HG02610 (cell line): ENCODE measurements at regions not wholly inside any gene's neighbourhood (a gene's known extent, or its start where the extent isn't known, plus 50 kb on each side); places are given as distances from the start of the nearest gene placed in this dataset.
"Not testable (repeated sequence)": the region's sequence is repeated elsewhere in the genome, so short reads cannot be mapped to it uniquely, and the experiment has no call there.

ENCODE experiments used
- ATAC-seq: cut with Tn5 transposase; IDR thresholded peaks from one replicate; pipeline ENCODE4 v1.9.1; 2021; ENCODE audit warnings: mild to moderate bottlenecking, moderate library complexity; ENCODE audit not compliant: unreplicated experiment

DNA sequence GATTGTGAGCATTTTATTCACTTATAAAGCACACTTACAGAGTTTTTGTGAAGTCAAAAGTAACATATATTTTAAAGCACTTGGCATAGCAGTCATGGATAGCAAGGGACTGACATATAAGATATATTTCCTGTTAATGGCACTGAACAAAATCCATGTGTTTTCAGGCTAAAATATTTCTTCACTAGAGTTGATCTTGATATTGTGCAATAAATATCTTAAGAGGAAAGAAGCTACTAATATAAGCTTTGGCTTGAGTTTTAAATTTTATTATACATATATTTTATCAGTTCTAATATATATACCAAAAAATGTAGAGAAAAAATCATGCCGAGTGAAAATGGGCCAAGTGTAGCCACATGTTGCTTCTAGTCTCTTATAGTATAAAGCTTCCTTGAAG lies 189.7 kb upstream of the DPP10 start:
- no peak for ATAC-seq

DNA sequence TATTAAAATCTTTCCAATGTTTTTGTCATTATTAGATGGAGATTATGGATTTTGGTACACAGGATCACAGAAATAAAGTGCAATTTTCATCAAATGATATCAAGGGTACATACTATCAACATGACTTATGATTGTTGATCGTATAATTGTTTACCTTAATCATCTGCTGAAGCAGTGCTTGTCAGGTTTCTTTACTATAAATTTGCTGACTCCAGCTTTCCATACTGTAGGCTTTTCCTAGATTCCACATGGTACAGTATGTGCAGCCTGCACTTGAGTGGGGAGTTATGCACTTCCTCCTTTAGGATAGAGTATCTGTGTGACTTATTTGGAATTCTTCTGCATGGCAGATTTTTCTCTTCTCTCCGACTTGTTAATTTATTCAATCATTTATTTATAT lies 187.6 kb upstream of the DPP10 start:
- no peak for ATAC-seq

GRCh38 chr2:114259389-114259788 lies 183.1 kb upstream of the DPP10 start:
- no peak for ATAC-seq

- no peak for ATAC-seq
These were observed 181.1 kb upstream of the DPP10 start for GRCh38 chr2:114261366-114261765.

DNA sequence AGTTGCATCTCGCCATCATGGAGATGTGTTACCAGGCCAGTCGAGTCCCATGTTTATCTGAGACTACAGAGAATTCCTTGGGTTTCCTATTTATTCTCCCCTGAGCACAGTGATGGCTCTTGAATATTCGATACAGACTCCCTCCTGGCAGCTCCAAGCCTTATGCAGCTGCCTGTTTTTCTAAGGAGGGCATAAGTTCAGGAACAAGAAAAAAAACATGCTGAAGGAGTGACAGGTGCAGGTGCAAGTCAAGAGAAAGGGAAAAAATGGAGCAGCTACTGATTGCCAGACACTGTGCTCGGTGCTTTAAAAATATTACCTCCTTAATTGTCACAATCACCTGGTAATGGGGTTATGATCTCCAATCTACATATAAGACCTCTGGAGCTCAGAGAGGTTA lies 177.2 kb upstream of the DPP10 start:
- ATAC-seq, result no peak

DNA sequence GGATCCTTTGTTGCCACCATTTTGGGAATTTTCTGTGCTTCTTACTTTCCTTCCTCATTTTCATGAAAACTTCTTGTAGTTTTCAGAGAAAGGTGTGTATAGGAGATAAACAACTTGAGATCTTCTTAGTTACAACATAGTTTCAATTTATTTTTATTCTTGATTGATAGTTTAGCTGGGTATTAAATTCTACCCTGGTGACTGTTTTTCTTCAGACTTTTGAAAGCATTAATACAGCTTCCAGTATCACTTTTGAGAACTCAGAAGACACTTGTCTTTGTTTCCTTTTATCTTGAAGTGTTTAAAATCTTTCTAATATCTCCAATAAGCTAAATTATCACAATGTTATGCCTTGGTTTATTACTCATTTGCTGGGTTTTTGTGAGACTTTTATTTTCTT lies 167.5 kb upstream of the DPP10 start:
- ATAC-seq, result no peak

GRCh38 chr2:114281188-114281587 lies 161.3 kb upstream of the DPP10 start:
- no peak for ATAC-seq

DNA sequence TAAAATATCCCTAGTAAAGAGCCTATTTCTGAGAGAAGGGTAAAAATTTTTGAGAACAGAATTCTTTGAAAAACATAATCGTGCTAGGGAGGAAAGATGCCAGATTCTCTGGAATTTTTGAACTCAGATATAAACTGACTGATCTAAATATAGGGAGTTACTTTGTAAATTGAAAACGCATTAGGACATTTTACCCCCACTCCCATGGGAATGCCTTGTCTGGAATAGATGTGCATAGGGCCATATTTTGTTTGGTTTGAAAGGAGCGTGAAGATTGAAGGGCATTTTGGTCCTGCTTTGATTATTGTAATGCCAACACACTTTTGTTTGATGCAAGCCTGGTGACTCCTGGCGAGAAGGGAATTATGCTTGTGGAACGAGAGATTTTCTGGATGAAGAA lies 158.7 kb upstream of the DPP10 start:
- no peak for ATAC-seq

- ATAC-seq, result no peak
These were observed 156.0 kb upstream of the DPP10 start for GRCh38 chr2:114286438-114286837.

GRCh38 chr2:114293355-114293754 lies 149.1 kb upstream of the DPP10 start:
- ATAC-seq, result no peak

DNA sequence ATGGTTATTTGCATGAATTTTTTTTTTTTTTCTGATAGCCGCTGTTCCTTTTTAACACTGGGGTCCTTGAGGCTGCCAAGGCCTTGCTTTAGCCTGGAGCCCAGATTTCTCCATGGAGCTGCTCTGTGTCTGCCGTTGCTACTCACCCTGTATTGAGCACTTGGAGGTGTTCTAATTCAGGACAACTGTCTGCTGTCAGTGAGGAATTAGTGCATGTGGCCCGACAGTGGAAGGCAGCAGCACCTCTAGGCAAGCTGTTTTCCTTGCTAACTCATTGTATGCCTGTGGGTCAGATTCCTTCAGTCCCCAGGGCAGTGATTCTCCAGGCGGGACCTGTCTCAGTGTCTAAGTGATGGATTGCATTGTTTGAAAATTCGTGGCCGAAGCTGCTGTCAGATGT lies 147.7 kb upstream of the DPP10 start:
- ATAC-seq, result no peak

GRCh38 chr2:114300351-114300750 lies 142.1 kb upstream of the DPP10 start:
- ATAC-seq, result not testable (repeated sequence)

GRCh38 chr2:114316532-114317300 lies 125.7 kb upstream of the DPP10 start:
- ATAC-seq, result no peak

DNA sequence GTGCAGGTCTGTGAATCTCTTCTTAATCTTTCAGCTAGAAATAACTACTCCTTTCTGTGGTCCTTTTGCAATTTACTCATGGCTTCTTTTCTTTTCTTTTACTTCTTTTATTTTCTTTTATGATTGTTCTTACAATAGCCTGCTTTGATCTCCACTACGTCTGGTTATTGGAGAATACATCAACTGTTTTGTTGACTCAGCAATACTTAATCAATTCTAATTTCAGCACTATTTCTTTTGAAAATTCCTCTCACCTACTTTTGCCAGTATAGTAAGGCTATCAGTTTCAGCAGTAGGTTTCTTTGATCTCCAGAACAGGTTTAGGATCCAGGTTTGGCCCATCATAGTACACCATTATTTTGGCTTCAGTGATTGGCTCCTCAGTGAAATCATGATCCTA lies 111.8 kb upstream of the DPP10 start:
- ATAC-seq, result no peak

DNA sequence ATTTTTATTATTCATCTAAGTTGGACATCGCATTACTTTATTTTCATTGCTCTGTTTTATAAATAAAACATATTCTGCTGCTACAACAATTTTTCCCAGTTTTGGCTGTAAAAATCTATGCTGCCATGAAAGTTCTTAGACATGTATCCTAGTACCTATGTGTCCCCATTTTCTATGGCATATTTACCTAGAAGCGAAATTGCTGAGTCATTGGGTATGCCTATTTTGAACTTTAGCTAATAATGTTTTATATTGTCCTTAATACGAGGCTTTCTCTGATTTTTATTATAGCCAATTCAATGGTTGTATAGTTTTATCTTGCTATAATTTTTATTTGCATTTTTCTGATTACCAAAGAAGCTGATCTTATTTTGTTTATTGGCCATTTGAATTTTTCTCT lies 110.5 kb upstream of the DPP10 start:
- no peak for ATAC-seq

- ATAC-seq, result no peak
These were observed 97.2 kb upstream of the DPP10 start for GRCh38 chr2:114345246-114345645.

DNA sequence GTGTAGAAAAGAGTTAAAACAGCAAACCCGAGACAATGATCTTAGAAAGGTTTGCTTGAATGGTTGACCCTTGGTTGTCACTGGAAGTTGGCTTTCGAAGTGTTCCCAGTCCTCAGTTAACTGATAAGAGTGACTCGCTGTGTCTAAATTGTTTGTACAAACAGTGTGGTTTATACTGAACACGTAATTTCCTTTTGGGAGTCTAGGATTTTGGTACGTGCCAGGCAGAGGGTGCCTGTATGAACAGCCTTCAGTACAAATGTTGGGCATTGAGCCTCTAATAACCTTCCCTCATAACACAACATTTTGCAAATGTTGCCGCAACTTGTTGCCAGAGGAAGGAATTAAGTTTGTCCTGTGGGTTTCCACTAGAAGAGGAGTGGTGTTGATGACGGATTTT lies 95.8 kb upstream of the DPP10 start:
- ATAC-seq, result no peak

- ATAC-seq, result no peak
These were observed 92.2 kb upstream of the DPP10 start for GRCh38 chr2:114350186-114350725.

GRCh38 chr2:114352988-114353387 lies 89.5 kb upstream of the DPP10 start:
- no peak for ATAC-seq

DNA sequence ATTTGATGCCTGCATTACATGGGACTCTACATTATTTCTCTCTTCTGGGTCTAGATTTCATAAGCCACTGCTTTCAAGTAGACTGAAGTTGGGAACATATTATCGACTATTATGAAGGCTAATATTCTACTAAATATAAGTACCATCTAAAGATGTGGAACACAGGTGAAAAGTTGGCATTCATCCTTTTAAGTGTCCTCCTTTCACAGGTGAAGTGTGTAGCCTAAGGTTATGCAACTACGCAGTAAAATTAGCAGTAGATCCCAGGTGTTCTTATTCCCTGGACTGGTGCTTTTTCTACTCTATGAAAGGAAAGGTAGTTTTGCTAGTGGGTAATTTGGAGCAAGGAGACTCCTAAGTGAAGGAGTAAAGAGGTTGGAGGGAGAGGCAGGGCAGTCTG lies 88.2 kb upstream of the DPP10 start:
- no peak for ATAC-seq

DNA sequence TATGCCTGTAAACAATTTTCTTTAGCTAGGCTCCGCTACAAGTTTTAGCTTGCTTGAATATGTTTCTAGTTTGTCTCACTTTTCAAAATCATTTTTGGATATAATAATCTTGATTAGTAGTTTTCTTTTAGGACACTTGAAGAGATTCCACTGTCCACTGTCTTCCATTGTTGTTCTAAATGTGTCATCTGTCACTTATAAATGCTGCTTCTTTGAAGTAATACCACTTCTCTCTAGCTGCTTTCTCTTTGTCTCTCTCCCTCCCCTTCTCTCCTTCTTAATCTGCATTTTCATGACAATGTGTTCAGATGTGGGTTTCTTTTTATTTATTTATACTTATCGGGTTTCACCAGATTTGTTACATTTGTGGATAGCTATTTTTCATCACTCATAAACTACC lies 73.7 kb upstream of the DPP10 start:
- no peak for ATAC-seq

DNA sequence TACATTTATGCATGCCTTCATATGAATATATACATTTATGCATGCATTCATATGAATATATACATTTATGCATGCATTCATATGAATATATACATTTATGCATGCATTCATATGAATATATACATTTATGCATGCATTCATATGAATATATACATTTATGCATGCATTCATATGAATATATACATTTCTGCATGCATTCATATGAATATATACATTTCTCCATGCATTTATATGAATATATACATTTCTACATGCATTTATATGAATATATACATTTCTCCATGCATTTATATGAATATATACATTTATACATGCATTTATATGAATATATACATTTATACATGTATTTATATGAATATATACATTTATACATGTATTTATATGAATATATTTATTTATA lies 70.7 kb upstream of the DPP10 start:
- not testable (repeated sequence) for ATAC-seq

- no peak for ATAC-seq
These were observed 68.8 kb upstream of the DPP10 start for GRCh38 chr2:114373591-114373990.
